Activated CD4-positive, alpha-beta T cell treated with anti-CD3 and anti-CD28 coated beads for 36 hours (primary cell): ENCODE measurements at regions not wholly inside any gene's neighbourhood (a gene's known extent, or its start where the extent isn't known, plus 50 kb on each side); places are given as distances from the start of the nearest gene placed in this dataset.

Source experiments
- ATAC-seq: fragments of 200-7000 bp; cut with Tn5 transposase; one replicate; pipeline ENCODE4 v1.10.0; 2021; ENCODE audit warnings: mild to moderate bottlenecking, moderate library complexity
- CTCF ChIA-PET: fragments of 350-600 bp; sonication (Branson Sonifier 250); formaldehyde crosslinking; loops from one replicate; lab custom pipeline; 2021; ENCODE audit warnings: antibody characterized with exemption; lab: Charles Lee
- POLR2A ChIA-PET: fragments of 350-600 bp; sonication (Branson Sonifier 250); formaldehyde crosslinking; loops from one replicate; lab custom pipeline; 2021; ENCODE audit warnings: antibody characterized with exemption, inconsistent platforms; lab: Charles Lee
- DNase-seq: peaks from one replicate; pipeline ENCODE4 v3.0.0-alpha.2; 2020
- H3K27ac Mint-ChIP-seq: one replicate; pipeline ENCODE4 v1.8.0; 2021; ENCODE audit warnings: mixed read lengths
- H3K27me3 Mint-ChIP-seq: one replicate; pipeline ENCODE4 v1.8.0; 2021; ENCODE audit warnings: mixed read lengths
- H3K36me3 Mint-ChIP-seq: one replicate; pipeline ENCODE4 v1.8.0; 2021; ENCODE audit warnings: low read depth, mixed read lengths
- H3K4me1 Mint-ChIP-seq: one replicate; pipeline ENCODE4 v1.8.0; 2021; ENCODE audit warnings: mixed read lengths
- H3K4me3 Mint-ChIP-seq: one replicate; pipeline ENCODE4 v1.8.0; 2021; ENCODE audit warnings: mild to moderate bottlenecking, moderate library complexity, mixed read lengths
- H3K9me3 Mint-ChIP-seq: one replicate; pipeline ENCODE4 v1.8.0; 2021; ENCODE audit warnings: low read depth, mixed read lengths
- intact Hi-C, 2 experiments: fragments of 100-400 bp; cut with DNase I in 1 of 2; cut with micrococcal nuclease in 1 of 2; formaldehyde crosslinking; loops; one replicate each; pipeline versions ENCODE4 v1.14.2 to v1.15.1; 2022 to 2024; cut with DNase I, micrococcal nuclease

DNA sequence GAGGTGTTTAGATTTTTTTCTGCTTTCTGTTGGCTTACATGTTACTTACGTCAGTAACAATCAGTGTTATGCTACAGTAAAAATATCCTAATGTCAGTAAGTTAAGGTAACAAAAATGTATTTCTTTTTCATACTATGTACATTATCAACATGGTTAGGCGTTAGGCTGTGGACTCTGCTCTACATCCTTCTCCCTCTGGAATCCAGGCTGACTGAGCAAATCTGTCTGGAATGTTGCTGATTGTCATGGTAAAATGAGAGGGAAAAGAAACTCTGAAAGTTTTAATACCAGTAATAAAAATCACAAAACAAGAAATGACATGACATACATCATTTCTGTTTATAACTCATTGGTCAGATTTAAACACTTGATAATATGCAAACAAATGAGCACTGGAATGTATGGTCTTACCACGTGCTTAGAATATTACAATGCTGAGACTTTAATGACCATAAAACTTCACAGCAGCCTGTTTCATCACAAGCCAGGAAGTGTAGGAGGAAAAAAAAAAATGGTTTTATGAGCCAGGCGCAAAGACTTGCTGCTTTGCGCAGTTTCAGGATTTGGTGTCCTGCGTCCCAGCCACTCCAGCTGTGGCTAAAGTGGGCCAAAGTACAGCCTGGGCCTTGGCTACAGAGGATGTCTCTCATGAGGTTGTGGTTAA, 252.4 kb downstream of the FSIP2 start:
- Mint-ChIP-seq H3K9me3 (no peaks in the 10 kb centered on the region), H3K4me1 (no peaks in the 10 kb centered on the region), H3K27me3 (no peaks in the 10 kb centered on the region), H3K27ac (no peak overlapping the region), H3K4me3 (no peak overlapping the region), H3K36me3 (no peaks in the 10 kb centered on the region)
- no peak for ATAC-seq
- intact Hi-C loops: no loop called here
- POLR2A ChIA-PET: no interaction called here
- DNase-seq: no peak
- CTCF ChIA-PET: no interaction called here

GRCh38 chr2:185998562-185999070, 260.0 kb downstream of the FSIP2 start:
- ChIA-PET CTCF (no interaction called here), POLR2A (no interaction called here)
- intact Hi-C loops: no loop called here
- no peak for ATAC-seq
- Mint-ChIP-seq H3K4me1 (peaks cover 3% of the 10 kb centered on the region), H3K36me3 (no peaks in the 10 kb centered on the region), H3K4me3 (no peak overlapping the region), H3K9me3 (no peaks in the 10 kb centered on the region), H3K27ac (no peak overlapping the region), H3K27me3 (no peaks in the 10 kb centered on the region)
- no peak for DNase-seq

GRCh38 chr2:186009341-186009740, 270.7 kb downstream of the FSIP2 start:
- Mint-ChIP-seq H3K27me3 (no peaks in the 10 kb centered on the region), H3K9me3 (peaks cover 13% of the 10 kb centered on the region), H3K36me3 (peaks cover 5% of the 10 kb centered on the region), H3K4me1 (no peaks in the 10 kb centered on the region), H3K27ac (no peak overlapping the region), H3K4me3 (no peak overlapping the region)
- intact Hi-C loops: no loop called here
- DNase-seq: no peak
- ChIA-PET CTCF (no interaction called here), POLR2A (no interaction called here)
- no peak for ATAC-seq

DNA sequence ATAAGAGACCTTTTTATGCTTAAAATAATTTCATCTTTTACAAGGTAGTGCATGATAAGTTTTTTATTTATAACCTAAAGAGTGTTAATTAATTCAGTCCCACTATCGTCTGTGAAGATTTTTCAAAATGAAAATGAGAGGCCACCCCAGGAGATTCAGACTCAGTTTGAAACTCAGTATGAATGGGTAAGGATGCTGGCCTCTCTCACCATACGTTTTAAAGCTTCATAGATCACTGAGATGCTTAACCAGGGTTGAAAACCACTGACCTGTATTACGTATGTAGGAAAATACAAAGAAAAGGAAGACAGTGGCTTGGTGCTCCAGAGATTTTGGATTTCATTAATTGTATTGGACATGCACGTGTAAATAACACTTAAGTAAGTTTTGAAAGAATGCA, 278.7 kb downstream of the FSIP2 start:
- intact Hi-C loops: no loop called here
- H3K4me1 Mint-ChIP-seq: no peaks in the 10 kb centered on the region

GRCh38 chr2:186024921-186025320, 286.3 kb downstream of the FSIP2 start:
- intact Hi-C loops: no loop called here
- no peak for DNase-seq
- ChIA-PET CTCF (no interaction called here), POLR2A (no interaction called here)
- H3K9me3 Mint-ChIP-seq: no peaks in the 10 kb centered on the region
- no peak for ATAC-seq
- no peaks in the 10 kb centered on the region for H3K36me3 Mint-ChIP-seq
- no peaks in the 10 kb centered on the region for H3K4me1 Mint-ChIP-seq
- no peak overlapping the region for H3K4me3 Mint-ChIP-seq
- H3K27me3 Mint-ChIP-seq: no peaks in the 10 kb centered on the region
- no peak overlapping the region for H3K27ac Mint-ChIP-seq

More for the DNA sequence above, 278.7 kb downstream of the FSIP2 start:
- H3K4me3 Mint-ChIP-seq: no peak overlapping the region
- no peak for ATAC-seq
- POLR2A ChIA-PET: no interaction called here
- no peaks in the 10 kb centered on the region for H3K27me3 Mint-ChIP-seq
- peaks cover 5% of the 10 kb centered on the region for H3K36me3 Mint-ChIP-seq
- peaks cover 9% of the 10 kb centered on the region for H3K9me3 Mint-ChIP-seq
- no peak for DNase-seq
- CTCF ChIA-PET: no interaction called here
- H3K27ac Mint-ChIP-seq: no peak overlapping the region

- ATAC-seq (no peak), DNase-seq (no peak)
- Mint-ChIP-seq H3K4me1 (no peaks in the 10 kb centered on the region), H3K27me3 (no peaks in the 10 kb centered on the region), H3K27ac (no peak overlapping the region), H3K36me3 (no peaks in the 10 kb centered on the region), H3K9me3 (no peaks in the 10 kb centered on the region), H3K4me3 (no peak overlapping the region)
- intact Hi-C loops: no loop called here
- ChIA-PET POLR2A (no interaction called here), CTCF (no interaction called here)
Observed at GRCh38 chr2:186027922-186028321, 289.3 kb downstream of the FSIP2 start.

- Mint-ChIP-seq H3K9me3 (no peaks in the 10 kb centered on the region), H3K27ac (no peak overlapping the region), H3K4me3 (no peak overlapping the region), H3K27me3 (no peaks in the 10 kb centered on the region), H3K4me1 (no peaks in the 10 kb centered on the region), H3K36me3 (no peaks in the 10 kb centered on the region)
- ATAC-seq (no peak), DNase-seq (no peak)
- ChIA-PET POLR2A (no interaction called here), CTCF (no interaction called here)
- intact Hi-C loops: no loop called here
Observed at GRCh38 chr2:186031229-186031628, 292.6 kb downstream of the FSIP2 start.

DNA sequence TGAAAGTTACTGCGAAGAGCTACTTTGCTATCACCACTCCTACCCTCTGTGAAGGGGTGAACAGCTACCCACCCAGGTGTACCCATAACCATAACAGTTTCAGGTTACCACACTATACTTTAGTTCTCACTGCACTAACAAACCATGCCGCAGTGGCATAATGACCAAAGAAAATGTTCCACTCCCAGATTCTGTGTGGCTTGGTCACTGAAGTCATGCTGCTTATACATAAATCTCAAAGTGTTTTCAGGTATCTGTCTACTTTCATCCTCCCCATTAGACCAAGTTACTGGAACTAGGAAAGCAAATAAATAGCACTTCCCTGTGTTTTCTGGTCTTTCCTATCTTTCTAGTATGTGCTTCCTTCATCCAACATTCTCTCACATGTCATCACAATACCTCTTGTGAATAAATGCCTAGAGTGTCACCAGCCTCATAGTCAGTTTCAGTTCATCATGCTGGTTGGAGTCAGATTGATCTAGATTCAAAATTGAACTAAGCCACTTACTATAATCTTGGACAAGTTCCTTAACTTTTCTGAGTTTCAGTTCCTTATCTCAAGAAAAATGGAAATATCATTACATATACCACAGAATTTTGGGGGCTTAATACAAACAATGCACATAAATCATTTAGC, 293.6 kb downstream of the FSIP2 start:
- H3K27me3 Mint-ChIP-seq: no peaks in the 10 kb centered on the region
- no peak overlapping the region for H3K27ac Mint-ChIP-seq
- intact Hi-C loops: no loop called here
- ATAC-seq (no peak), DNase-seq (no peak)
- H3K4me1 Mint-ChIP-seq: no peaks in the 10 kb centered on the region
- ChIA-PET POLR2A (no interaction called here), CTCF (interaction anchor here (1.3 kb wide), 1 partner anchor 11 kb away, joined by 3 read pairs; no protein-coding TSS in a partner anchor)
- H3K36me3 Mint-ChIP-seq: no peaks in the 10 kb centered on the region
- no peak overlapping the region for H3K4me3 Mint-ChIP-seq
- H3K9me3 Mint-ChIP-seq: no peaks in the 10 kb centered on the region

- no peaks in the 10 kb centered on the region for H3K4me1 Mint-ChIP-seq
- no peak for ATAC-seq
- DNase-seq: no peak
- no peak overlapping the region for H3K27ac Mint-ChIP-seq
- H3K9me3 Mint-ChIP-seq: no peaks in the 10 kb centered on the region
- H3K27me3 Mint-ChIP-seq: no peaks in the 10 kb centered on the region
- intact Hi-C loops: no loop called here
- no peaks in the 10 kb centered on the region for H3K36me3 Mint-ChIP-seq
- POLR2A ChIA-PET: no interaction called here
- CTCF ChIA-PET: interaction anchor here (1.3 kb wide), 1 partner anchor 10 kb away, joined by 3 read pairs; no protein-coding TSS in a partner anchor
- H3K4me3 Mint-ChIP-seq: no peak overlapping the region
Observed at GRCh38 chr2:186032930-186033329, 294.3 kb downstream of the FSIP2 start.

DNA sequence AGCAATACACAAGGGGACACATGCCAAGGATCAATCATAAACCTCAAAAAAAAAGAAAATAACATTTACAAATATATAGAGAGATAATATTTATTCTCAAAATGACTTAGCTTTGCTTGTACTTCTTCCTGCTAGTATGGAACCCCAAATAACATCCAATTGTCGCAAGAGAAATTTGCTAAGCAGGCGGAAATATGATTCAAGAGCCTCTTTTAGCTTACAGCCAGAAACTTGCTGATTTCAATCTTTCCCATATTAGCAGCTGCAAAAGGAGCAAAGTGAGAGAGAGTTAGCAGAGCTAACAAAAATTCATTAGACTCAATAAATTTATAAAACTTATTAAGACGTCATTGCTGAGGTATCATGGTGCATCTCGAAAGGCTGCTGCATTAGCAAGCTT, 294.9 kb downstream of the FSIP2 start:
- H3K36me3 Mint-ChIP-seq: no peaks in the 10 kb centered on the region
- no peak for ATAC-seq
- DNase-seq: no peak
- no peaks in the 10 kb centered on the region for H3K9me3 Mint-ChIP-seq
- no peaks in the 10 kb centered on the region for H3K27me3 Mint-ChIP-seq
- H3K4me3 Mint-ChIP-seq: no peak overlapping the region
- intact Hi-C loops: no loop called here
- ChIA-PET POLR2A (interaction anchor here (0.6 kb wide), 1 partner anchor 12 kb away, joined by 3 read pairs; no protein-coding TSS in a partner anchor), CTCF (interaction anchor here (0.6 to 1.3 kb wide), 2 partner anchors 10 to 805 kb away, joined by 3 read pairs; no protein-coding TSS in a partner anchor)
- no peaks in the 10 kb centered on the region for H3K4me1 Mint-ChIP-seq
- H3K27ac Mint-ChIP-seq: no peak overlapping the region

GRCh38 chr2:186036862-186037449, 298.4 kb downstream of the FSIP2 start:
- Mint-ChIP-seq H3K4me1 (no peaks in the 10 kb centered on the region), H3K27me3 (no peaks in the 10 kb centered on the region), H3K27ac (no peak overlapping the region), H3K36me3 (no peaks in the 10 kb centered on the region), H3K4me3 (no peak overlapping the region), H3K9me3 (no peaks in the 10 kb centered on the region)
- ChIA-PET CTCF (no interaction called here), POLR2A (no interaction called here)
- intact Hi-C loops: no loop called here
- no peak for ATAC-seq
- DNase-seq: no peak
